ENCODE measurements at regions not wholly inside any gene's neighbourhood (a gene's known extent, or its start where the extent isn't known, plus 50 kb on each side); places are given as distances from the start of the nearest gene placed in this dataset.
"Not testable (repeated sequence)": the region's sequence is repeated elsewhere in the genome, so short reads cannot be mapped to it uniquely, and the experiment has no call there.

- no peak for DNase-seq (ENCODE audit: low read depth)
These were observed 115.9 kb upstream of the SYT6 start for GRCh38 chr1:114269539-114269938.

GRCh38 chr1:114263343-114263742, 109.7 kb upstream of the SYT6 start:
- DNase-seq (ENCODE audit: low read depth): no peak

- DNase-seq (ENCODE audit: low read depth): no peak
These were observed 108.7 kb upstream of the SYT6 start for GRCh38 chr1:114262337-114262736.

GRCh38 chr1:114260805-114261484, 107.3 kb upstream of the SYT6 start:
- DNase-seq (ENCODE audit: low read depth): no peak

GRCh38 chr1:114259511-114260160, 106.0 kb upstream of the SYT6 start:
- DNase-seq (ENCODE audit: low read depth): no peak

GRCh38 chr1:114258633-114259032, 105.0 kb upstream of the SYT6 start:
- no peak for DNase-seq (ENCODE audit: low read depth)

GRCh38 chr1:114258074-114258473, 104.4 kb upstream of the SYT6 start:
- DNase-seq (ENCODE audit: low read depth): no peak

- DNase-seq (ENCODE audit: low read depth): no peak
These were observed 103.9 kb upstream of the SYT6 start for GRCh38 chr1:114257554-114257953.

GRCh38 chr1:114253900-114254299, 100.2 kb upstream of the SYT6 start:
- DNase-seq (ENCODE audit: low read depth): no peak

- no peak for DNase-seq (ENCODE audit: low read depth)
These were observed 97.9 kb upstream of the SYT6 start for GRCh38 chr1:114251573-114251939.

- DNase-seq (ENCODE audit: low read depth): peak; percentile 3
These were observed 97.3 kb upstream of the SYT6 start for GRCh38 chr1:114250683-114251572.

- DNase-seq (ENCODE audit: low read depth): no peak
These were observed 96.0 kb upstream of the SYT6 start for GRCh38 chr1:114249691-114250090.

GRCh38 chr1:114248162-114248561, 94.5 kb upstream of the SYT6 start:
- DNase-seq (ENCODE audit: low read depth): no peak

GRCh38 chr1:114242531-114243210, 89.0 kb upstream of the SYT6 start:
- DNase-seq (ENCODE audit: low read depth): not testable (repeated sequence)

GRCh38 chr1:114238053-114238452, 84.4 kb upstream of the SYT6 start:
- DNase-seq (ENCODE audit: low read depth): no peak

- DNase-seq (ENCODE audit: low read depth): no peak
These were observed 82.8 kb upstream of the SYT6 start for GRCh38 chr1:114236517-114236916.

- no peak for DNase-seq (ENCODE audit: low read depth)
These were observed 82.3 kb upstream of the SYT6 start for GRCh38 chr1:114235960-114236359.

- no peak for DNase-seq (ENCODE audit: low read depth)
These were observed 81.6 kb upstream of the SYT6 start for GRCh38 chr1:114235281-114235680.

- DNase-seq (ENCODE audit: low read depth): no peak
These were observed 80.9 kb upstream of the SYT6 start for GRCh38 chr1:114234408-114235124.

- DNase-seq (ENCODE audit: low read depth): no peak
These were observed 79.0 kb upstream of the SYT6 start for GRCh38 chr1:114232691-114233090.

- no peak for DNase-seq (ENCODE audit: low read depth)
These were observed 77.6 kb upstream of the SYT6 start for GRCh38 chr1:114231301-114231700.

GRCh38 chr1:114229368-114229767, 75.7 kb upstream of the SYT6 start:
- DNase-seq (ENCODE audit: low read depth): no peak
